ENCODE measurements at regions not wholly inside any gene's neighbourhood (a gene's known extent, or its start where the extent isn't known, plus 50 kb on each side); places are given as distances from the start of the nearest gene placed in this dataset.

GRCh38 chr2:190819840-190820301, 60.8 kb upstream of the GLS start:
- no peak for DNase-seq (ENCODE audit: low spot score in 2 of 2, unreplicated experiment in 2 of 2)
- H3K27ac Mint-ChIP-seq = peak overlapping the region; percentile 52
- no peak for TF ChIP-seq CTCF (IDR thresholded peaks at IDR 0.05; ENCODE audit: unreplicated experiment)
- H3K4me1 Mint-ChIP-seq = peaks cover 28% of the 10 kb centered on the region
- H3K27me3 Mint-ChIP-seq (ENCODE audit: low read depth) = no peaks in the 10 kb centered on the region
- no peak overlapping the region for H3K4me3 Mint-ChIP-seq
- no peaks in the 10 kb centered on the region for H3K36me3 Mint-ChIP-seq
- peaks cover 21% of the 10 kb centered on the region for H3K9me3 Mint-ChIP-seq

GRCh38 chr2:190820416-190820815, 60.2 kb upstream of the GLS start:
- Mint-ChIP-seq H3K9me3 (peaks cover 21% of the 10 kb centered on the region), H3K27me3 (ENCODE audit: low read depth) (no peaks in the 10 kb centered on the region)

GRCh38 chr2:190822043-190822442, 58.6 kb upstream of the GLS start:
- H3K4me1 Mint-ChIP-seq = peaks cover 19% of the 10 kb centered on the region
- no peaks in the 10 kb centered on the region for H3K27me3 Mint-ChIP-seq (ENCODE audit: low read depth)
- TF ChIP-seq CTCF (IDR thresholded peaks at IDR 0.05; ENCODE audit: unreplicated experiment) = no peak
- H3K9me3 Mint-ChIP-seq = peaks cover 12% of the 10 kb centered on the region
- H3K4me3 Mint-ChIP-seq = no peak overlapping the region
- no peak for DNase-seq (ENCODE audit: low spot score in 2 of 2, unreplicated experiment in 2 of 2)
- no peak overlapping the region for H3K27ac Mint-ChIP-seq
- no peaks in the 10 kb centered on the region for H3K36me3 Mint-ChIP-seq

More at GRCh38 chr2:190820416-190820815, 60.2 kb upstream of the GLS start:
- Mint-ChIP-seq H3K4me3 (no peak overlapping the region), H3K27ac (peak overlapping the region; percentile 49), H3K36me3 (no peaks in the 10 kb centered on the region), H3K4me1 (peaks cover 25% of the 10 kb centered on the region)
- no peak for DNase-seq (ENCODE audit: low spot score in 2 of 2, unreplicated experiment in 2 of 2)
- TF ChIP-seq CTCF (IDR thresholded peaks at IDR 0.05; ENCODE audit: unreplicated experiment) = no peak

GRCh38 chr2:190827720-190828119, 52.9 kb upstream of the GLS start:
- H3K4me1 Mint-ChIP-seq = no peaks in the 10 kb centered on the region
- no peak for DNase-seq (ENCODE audit: low spot score in 2 of 2, unreplicated experiment in 2 of 2)
- no peak for TF ChIP-seq CTCF (IDR thresholded peaks at IDR 0.05; ENCODE audit: unreplicated experiment)
- no peaks in the 10 kb centered on the region for H3K9me3 Mint-ChIP-seq
- H3K27me3 Mint-ChIP-seq (ENCODE audit: low read depth) = no peaks in the 10 kb centered on the region
- no peak overlapping the region for H3K4me3 Mint-ChIP-seq
- no peaks in the 10 kb centered on the region for H3K36me3 Mint-ChIP-seq
- no peak overlapping the region for H3K27ac Mint-ChIP-seq

GRCh38 chr2:190829642-190830041, 51.0 kb upstream of the GLS start:
- H3K9me3 Mint-ChIP-seq = no peaks in the 10 kb centered on the region
- no peak overlapping the region for H3K27ac Mint-ChIP-seq
- no peaks in the 10 kb centered on the region for H3K4me1 Mint-ChIP-seq
- H3K4me3 Mint-ChIP-seq = no peak overlapping the region
- no peaks in the 10 kb centered on the region for H3K36me3 Mint-ChIP-seq
- TF ChIP-seq CTCF (IDR thresholded peaks at IDR 0.05; ENCODE audit: unreplicated experiment) = no peak
- H3K27me3 Mint-ChIP-seq (ENCODE audit: low read depth) = no peaks in the 10 kb centered on the region
- DNase-seq (ENCODE audit: low spot score in 2 of 2, unreplicated experiment in 2 of 2) = no peak
